G401 (cell line): ENCODE measurements at regions not wholly inside any gene's neighbourhood (a gene's known extent, or its start where the extent isn't known, plus 50 kb on each side); places are given as distances from the start of the nearest gene placed in this dataset.
A peak's percentile ranks its signal among the peaks of the same experiment; 100 is the strongest.
"Not testable (repeated sequence)": the region's sequence is repeated elsewhere in the genome, so short reads cannot be mapped to it uniquely, and the experiment has no call there.

Experiments
- DNase-seq: peaks from one replicate; pipeline ENCODE4 v3.0.0-alpha.2; 2015; ENCODE audit warnings: low spot score
- in situ Hi-C: cut with HindIII; loops from 2 replicates; pipeline ENCODE4 v1.10.0; 2016; ENCODE audit warnings: low sequenced_read_pairs, mixed read lengths

- in situ Hi-C loops = no loop called here
- peak; percentile 34 for DNase-seq
Measured at GRCh38 chr14:65832431-65833266, 420.1 kb downstream of the FUT8 start.

- peak; percentile 79 for DNase-seq
- in situ Hi-C loops = no loop called here
Measured at GRCh38 chr14:65833267-65833880, 420.8 kb downstream of the FUT8 start.

- in situ Hi-C loops = no loop called here
- peak; percentile 95 for DNase-seq
Measured at GRCh38 chr14:65834051-65834450, 421.5 kb downstream of the FUT8 start.

- in situ Hi-C loops = no loop called here
- DNase-seq = no peak
Measured at GRCh38 chr14:65834812-65835211, 422.3 kb downstream of the FUT8 start.

- DNase-seq = no peak
- in situ Hi-C loops = no loop called here
Measured at GRCh38 chr14:65835501-65835900, 423.0 kb downstream of the FUT8 start.

GRCh38 chr14:65838565-65838964, 426.0 kb downstream of the FUT8 start:
- no peak for DNase-seq
- in situ Hi-C loops = no loop called here

- in situ Hi-C loops = no loop called here
- DNase-seq = no peak
Measured at GRCh38 chr14:65840118-65840751, 427.7 kb downstream of the FUT8 start.

GRCh38 chr14:65840786-65841185, 428.3 kb downstream of the FUT8 start:
- no peak for DNase-seq
- in situ Hi-C loops = no loop called here

GRCh38 chr14:65846196-65846868, 433.8 kb downstream of the FUT8 start:
- DNase-seq = peak; percentile 67
- in situ Hi-C loops = no loop called here

- no peak for DNase-seq
- in situ Hi-C loops = no loop called here
Measured at GRCh38 chr14:65847075-65847847, 434.7 kb downstream of the FUT8 start.

- in situ Hi-C loops, DNase-seq: not testable (repeated sequence)
Measured at GRCh38 chr14:65847931-65848330, 435.4 kb downstream of the FUT8 start.

- in situ Hi-C loops = no loop called here
- peak; percentile 88 for DNase-seq
Measured at GRCh38 chr14:65849091-65849490, 436.6 kb downstream of the FUT8 start.

GRCh38 chr14:65849558-65849957, 437.0 kb downstream of the FUT8 start:
- in situ Hi-C loops = no loop called here
- peak; percentile 79 for DNase-seq

- DNase-seq = peak; percentile 97
Measured at GRCh38 chr14:65850429-65851135, 438.1 kb downstream of the FUT8 start.

GRCh38 chr14:65852689-65853088, 440.2 kb downstream of the FUT8 start:
- no peak for DNase-seq
- in situ Hi-C loops = no loop called here

More at GRCh38 chr14:65850429-65851135, 438.1 kb downstream of the FUT8 start:
- in situ Hi-C loops = no loop called here

- in situ Hi-C loops = no loop called here
- DNase-seq = no peak
Measured at GRCh38 chr14:65853407-65853955, 441.0 kb downstream of the FUT8 start.

- no peak for DNase-seq
- in situ Hi-C loops = no loop called here
Measured at GRCh38 chr14:65854215-65854614, 441.7 kb downstream of the FUT8 start.

GRCh38 chr14:65860956-65861611, 448.6 kb downstream of the FUT8 start:
- in situ Hi-C loops = no loop called here
- DNase-seq = no peak
